ENCODE measurements at regions not wholly inside any gene's neighbourhood (a gene's known extent, or its start where the extent isn't known, plus 50 kb on each side); places are given as distances from the start of the nearest gene placed in this dataset.

- DNase-seq (ENCODE audit: low spot score): no peak
- no peaks in the 10 kb centered on the region for H3K27me3 Mint-ChIP-seq (ENCODE audit: low read depth)
- no peaks in the 10 kb centered on the region for H3K36me3 Mint-ChIP-seq (ENCODE audit: low read depth)
- H3K4me1 Mint-ChIP-seq (ENCODE audit: low read depth): no peaks in the 10 kb centered on the region
- H3K9me3 Mint-ChIP-seq (ENCODE audit: low read depth): peaks cover 22% of the 10 kb centered on the region
- TF ChIP-seq, protein P1, sequence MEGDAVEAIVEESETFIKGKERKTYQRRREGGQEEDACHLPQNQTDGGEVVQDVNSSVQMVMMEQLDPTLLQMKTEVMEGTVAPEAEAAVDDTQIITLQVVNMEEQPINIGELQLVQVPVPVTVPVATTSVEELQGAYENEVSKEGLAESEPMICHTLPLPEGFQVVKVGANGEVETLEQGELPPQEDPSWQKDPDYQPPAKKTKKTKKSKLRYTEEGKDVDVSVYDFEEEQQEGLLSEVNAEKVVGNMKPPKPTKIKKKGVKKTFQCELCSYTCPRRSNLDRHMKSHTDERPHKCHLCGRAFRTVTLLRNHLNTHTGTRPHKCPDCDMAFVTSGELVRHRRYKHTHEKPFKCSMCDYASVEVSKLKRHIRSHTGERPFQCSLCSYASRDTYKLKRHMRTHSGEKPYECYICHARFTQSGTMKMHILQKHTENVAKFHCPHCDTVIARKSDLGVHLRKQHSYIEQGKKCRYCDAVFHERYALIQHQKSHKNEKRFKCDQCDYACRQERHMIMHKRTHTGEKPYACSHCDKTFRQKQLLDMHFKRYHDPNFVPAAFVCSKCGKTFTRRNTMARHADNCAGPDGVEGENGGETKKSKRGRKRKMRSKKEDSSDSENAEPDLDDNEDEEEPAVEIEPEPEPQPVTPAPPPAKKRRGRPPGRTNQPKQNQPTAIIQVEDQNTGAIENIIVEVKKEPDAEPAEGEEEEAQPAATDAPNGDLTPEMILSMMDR (IDR thresholded peaks at IDR 0.05): no peak
- no peak overlapping the region for H3K4me3 Mint-ChIP-seq (ENCODE audit: unreplicated experiment)
- no peak overlapping the region for H3K27ac Mint-ChIP-seq (ENCODE audit: unreplicated experiment)
These were observed 363.5 kb upstream of the EEF2KMT start for GRCh38 chr16:5461141-5461540.

DNA sequence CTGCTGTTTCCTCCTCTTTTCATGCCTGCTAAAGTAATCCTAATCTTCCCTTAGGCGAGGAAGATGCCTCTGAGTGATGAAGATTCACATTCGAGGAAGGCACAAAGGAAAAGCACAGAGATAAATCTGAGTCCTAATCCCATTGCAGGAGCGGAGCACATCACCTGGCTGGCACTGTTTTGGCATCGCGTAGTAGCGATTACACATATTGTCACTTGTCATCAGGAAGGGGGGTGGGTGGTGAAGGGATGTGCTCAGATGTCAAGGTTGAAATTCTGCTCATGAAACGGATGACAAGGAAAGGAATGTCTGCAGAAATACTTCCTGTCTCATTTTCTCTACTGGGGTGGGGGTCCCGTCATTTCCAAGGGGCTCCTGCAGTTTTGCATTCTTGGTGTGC is 363.1 kb upstream of the EEF2KMT start:
- Mint-ChIP-seq H3K27ac (ENCODE audit: unreplicated experiment) (no peak overlapping the region), H3K36me3 (ENCODE audit: low read depth) (no peaks in the 10 kb centered on the region), H3K4me1 (ENCODE audit: low read depth) (no peaks in the 10 kb centered on the region), H3K9me3 (ENCODE audit: low read depth) (peaks cover 18% of the 10 kb centered on the region), H3K4me3 (ENCODE audit: unreplicated experiment) (no peak overlapping the region), H3K27me3 (ENCODE audit: low read depth) (no peaks in the 10 kb centered on the region)
- TF ChIP-seq, protein P1 (IDR thresholded peaks at IDR 0.05): no peak
- DNase-seq (ENCODE audit: low spot score): no peak

DNA sequence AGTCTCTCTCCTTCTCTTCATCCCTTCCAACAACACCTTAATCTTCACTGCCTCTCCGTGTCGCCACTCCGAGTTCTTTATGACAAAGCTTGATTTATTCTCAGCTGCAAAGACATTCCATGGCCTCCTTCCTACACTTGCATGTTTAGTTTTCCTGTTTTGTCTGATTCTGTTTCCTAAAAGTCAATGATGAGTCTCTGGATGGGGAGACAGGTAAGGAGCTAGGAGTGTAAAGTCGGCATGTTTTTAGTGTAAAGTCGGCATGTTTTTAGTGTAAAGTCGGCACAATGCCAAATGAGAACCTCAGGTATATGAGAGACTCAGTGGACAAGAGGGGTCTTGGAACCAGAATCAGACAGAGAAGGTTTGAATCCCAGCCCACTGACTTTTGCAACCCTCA is 362.3 kb upstream of the EEF2KMT start:
- Mint-ChIP-seq H3K4me3 (ENCODE audit: unreplicated experiment) (no peak overlapping the region), H3K36me3 (ENCODE audit: low read depth) (no peaks in the 10 kb centered on the region), H3K9me3 (ENCODE audit: low read depth) (peaks cover 20% of the 10 kb centered on the region), H3K27me3 (ENCODE audit: low read depth) (no peaks in the 10 kb centered on the region), H3K27ac (ENCODE audit: unreplicated experiment) (no peak overlapping the region), H3K4me1 (ENCODE audit: low read depth) (no peaks in the 10 kb centered on the region)
- no peak for DNase-seq (ENCODE audit: low spot score)
- TF ChIP-seq, protein P1 (IDR thresholded peaks at IDR 0.05): no peak

- TF ChIP-seq, protein P1 (IDR thresholded peaks at IDR 0.05): no peak
- Mint-ChIP-seq H3K27me3 (ENCODE audit: low read depth) (no peaks in the 10 kb centered on the region), H3K9me3 (ENCODE audit: low read depth) (peaks cover 16% of the 10 kb centered on the region), H3K4me3 (ENCODE audit: unreplicated experiment) (no peak overlapping the region), H3K36me3 (ENCODE audit: low read depth) (no peaks in the 10 kb centered on the region), H3K27ac (ENCODE audit: unreplicated experiment) (no peak overlapping the region), H3K4me1 (ENCODE audit: low read depth) (no peaks in the 10 kb centered on the region)
- DNase-seq (ENCODE audit: low spot score): no peak
These were observed 357.5 kb upstream of the EEF2KMT start for GRCh38 chr16:5455110-5455509.

DNA sequence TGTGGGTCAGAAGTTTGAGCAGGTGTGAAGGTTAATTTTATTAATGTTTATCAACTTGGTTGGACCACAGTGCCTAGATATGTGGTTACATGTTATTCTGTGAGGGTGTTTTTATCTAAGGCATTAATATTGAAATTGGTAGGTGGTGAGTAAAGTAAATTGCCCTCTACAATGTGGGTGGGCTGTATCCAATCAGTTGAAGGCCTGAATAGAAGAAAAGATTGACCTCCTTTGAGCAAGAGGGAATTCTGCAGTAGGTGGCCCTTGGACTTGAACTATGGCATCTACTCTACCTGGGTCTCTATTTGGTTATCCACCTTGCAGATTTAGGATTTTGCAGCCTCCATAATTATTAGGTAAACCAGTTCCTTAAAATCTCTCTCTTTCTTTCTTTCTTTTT is 356.8 kb upstream of the EEF2KMT start:
- no peaks in the 10 kb centered on the region for H3K4me1 Mint-ChIP-seq (ENCODE audit: low read depth)
- H3K36me3 Mint-ChIP-seq (ENCODE audit: low read depth): no peaks in the 10 kb centered on the region
- no peak overlapping the region for H3K4me3 Mint-ChIP-seq (ENCODE audit: unreplicated experiment)
- TF ChIP-seq, protein P1 (IDR thresholded peaks at IDR 0.05): no peak
- H3K27me3 Mint-ChIP-seq (ENCODE audit: low read depth): no peaks in the 10 kb centered on the region
- H3K27ac Mint-ChIP-seq (ENCODE audit: unreplicated experiment): no peak overlapping the region
- DNase-seq (ENCODE audit: low spot score): no peak
- H3K9me3 Mint-ChIP-seq (ENCODE audit: low read depth): peaks cover 12% of the 10 kb centered on the region

Data from chondrocyte (in vitro differentiated cells).